Left ventricle myocardium superior (tissue), 1 donor: ENCODE measurements at regions not wholly inside any gene's neighbourhood (a gene's known extent, or its start where the extent isn't known, plus 50 kb on each side); places are given as distances from the start of the nearest gene placed in this dataset.

Experiments used
- ATAC-seq: fragments of 200-7000 bp; cut with Tn5 transposase; one replicate; pipeline ENCODE4 v1.9.1; 2020; ENCODE audit warnings: mild to moderate bottlenecking, moderate library complexity
- DNase-seq: peaks from one replicate; pipeline ENCODE4 v3.0.0-alpha.2; 2020
- intact Hi-C: fragments of 100-400 bp; cut with micrococcal nuclease; formaldehyde crosslinking; loops from one replicate; pipeline ENCODE4 v1.11.0; 2022
- donor health status: DM: no; HTN: yes; CAD: no; lungs with severe emphysema.

DNA sequence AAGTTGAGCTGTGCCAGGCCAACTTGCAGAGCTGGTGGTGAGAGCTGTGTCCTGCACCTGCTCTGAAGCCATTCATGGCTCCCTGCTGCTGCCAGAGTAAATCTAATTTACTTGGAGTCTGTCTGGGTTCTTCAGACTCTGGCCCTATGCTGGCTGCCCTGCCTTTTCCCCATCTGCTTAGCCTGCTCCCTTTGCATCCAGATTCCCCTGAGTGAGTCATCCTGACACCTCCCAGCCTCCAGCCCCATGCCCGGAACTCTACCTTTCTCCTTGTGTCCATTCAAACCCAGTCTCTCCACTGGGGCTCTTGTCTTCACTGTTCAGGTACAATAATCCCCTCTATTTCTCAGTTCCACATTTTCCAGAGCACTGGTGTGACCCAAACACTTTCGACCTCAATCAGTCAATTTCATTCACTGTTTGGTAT lies 434.4 kb upstream of the ZMIZ1 start:
- intact Hi-C loops = no loop called here
- peak; percentile 54 for ATAC-seq
- no peak for DNase-seq

GRCh38 chr10:78634835-78635234 lies 433.9 kb upstream of the ZMIZ1 start:
- DNase-seq (no peak), ATAC-seq (peak; percentile 54)
- intact Hi-C loops = no loop called here

DNA sequence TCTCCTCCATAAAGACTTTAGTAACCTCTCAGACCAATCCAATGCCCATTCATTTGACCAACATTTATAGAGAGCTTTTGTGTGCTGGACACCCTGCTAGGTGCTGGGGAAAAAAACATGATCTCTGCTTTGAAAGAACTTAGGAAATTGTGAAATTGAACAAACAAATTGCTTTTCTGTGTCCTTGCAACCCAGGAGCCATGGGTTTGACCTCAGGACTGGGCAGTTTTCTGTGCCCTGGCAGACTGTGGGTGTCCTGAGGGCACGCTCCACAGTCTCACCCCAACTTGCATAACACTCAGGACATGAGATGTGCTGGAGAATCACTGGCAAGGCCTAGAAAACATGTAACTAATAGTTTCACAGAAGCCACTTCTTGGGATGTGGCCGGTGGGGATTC lies 429.1 kb upstream of the ZMIZ1 start:
- intact Hi-C loops = no loop called here
- ATAC-seq (no peak), DNase-seq (no peak)

GRCh38 chr10:78640796-78641636 lies 427.8 kb upstream of the ZMIZ1 start:
- ATAC-seq (peak; percentile 74), DNase-seq (no peak)
- intact Hi-C loops = no loop called here

DNA sequence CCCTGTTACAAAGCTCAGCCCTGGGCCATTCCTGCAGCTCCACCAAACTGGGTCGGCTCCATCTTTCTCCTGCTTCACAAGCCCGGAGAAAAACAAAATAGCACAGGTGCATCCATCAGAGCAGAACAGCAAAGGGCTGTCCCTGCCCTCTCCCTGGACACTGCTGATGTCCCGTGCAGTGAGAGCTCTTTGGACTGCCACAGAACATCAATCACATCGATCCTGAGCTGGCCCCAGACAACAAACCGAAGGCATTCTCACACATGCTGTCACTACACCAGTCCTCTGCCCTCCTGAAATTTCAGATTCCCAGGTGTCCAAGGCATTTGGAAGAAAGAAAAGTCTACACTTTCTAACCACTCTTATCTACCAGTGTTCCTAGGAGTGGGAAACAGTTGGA lies 427.1 kb upstream of the ZMIZ1 start:
- ATAC-seq (no peak), DNase-seq (no peak)
- intact Hi-C loops = no loop called here

- no peak for DNase-seq
- intact Hi-C loops = no loop called here
- no peak for ATAC-seq
Observed at GRCh38 chr10:78642269-78642816, 426.4 kb upstream of the ZMIZ1 start.

DNA sequence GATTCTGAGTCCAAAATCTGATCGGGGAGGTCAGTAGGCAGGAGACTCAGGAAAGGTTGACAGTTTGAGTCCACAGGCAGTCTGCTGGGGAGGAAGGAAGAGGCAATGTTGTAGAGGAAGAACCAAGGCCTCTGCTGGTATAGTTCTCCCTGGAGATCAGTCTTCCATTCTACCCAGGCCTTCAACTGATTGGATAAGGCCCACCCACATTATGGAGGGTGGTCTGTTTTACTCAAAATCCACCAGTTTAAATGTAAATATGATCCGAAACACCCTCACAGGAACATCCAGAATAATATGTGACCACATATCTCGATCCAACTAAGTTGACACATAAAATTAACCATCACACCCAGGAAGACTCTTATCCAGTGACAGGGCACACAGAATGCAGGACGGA lies 425.3 kb upstream of the ZMIZ1 start:
- intact Hi-C loops = no loop called here
- DNase-seq (no peak), ATAC-seq (no peak)

GRCh38 chr10:78644550-78644949 lies 424.2 kb upstream of the ZMIZ1 start:
- ATAC-seq (no peak), DNase-seq (no peak)
- intact Hi-C loops = no loop called here

DNA sequence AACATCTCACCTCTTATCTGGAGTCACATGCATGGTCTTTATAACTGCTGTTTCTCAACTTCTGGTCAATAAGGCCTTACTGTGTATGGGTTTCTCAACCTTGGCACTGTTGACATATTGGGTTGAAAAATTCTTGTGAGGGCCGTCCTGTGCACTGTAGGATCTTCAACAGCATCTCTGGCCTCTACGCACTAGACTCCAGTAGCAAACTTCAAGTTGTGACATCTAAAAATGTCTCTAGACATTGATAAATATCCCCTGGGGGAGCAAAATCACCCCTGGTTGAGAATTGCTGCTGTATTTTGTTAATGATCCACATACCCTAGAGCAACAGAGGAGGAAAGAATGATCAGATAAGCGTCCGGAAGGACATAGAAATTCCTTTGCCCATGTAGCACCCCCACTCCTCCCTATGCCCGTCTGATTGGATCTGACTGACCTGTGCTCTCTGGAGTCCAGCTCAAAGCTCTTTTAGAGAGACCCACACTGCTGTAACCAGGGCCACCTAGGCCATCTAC lies 423.5 kb upstream of the ZMIZ1 start:
- ATAC-seq (no peak), DNase-seq (no peak)
- intact Hi-C loops = no loop called here

GRCh38 chr10:78645975-78646374 lies 422.8 kb upstream of the ZMIZ1 start:
- no peak for ATAC-seq
- DNase-seq = no peak
- intact Hi-C loops = no loop called here

DNA sequence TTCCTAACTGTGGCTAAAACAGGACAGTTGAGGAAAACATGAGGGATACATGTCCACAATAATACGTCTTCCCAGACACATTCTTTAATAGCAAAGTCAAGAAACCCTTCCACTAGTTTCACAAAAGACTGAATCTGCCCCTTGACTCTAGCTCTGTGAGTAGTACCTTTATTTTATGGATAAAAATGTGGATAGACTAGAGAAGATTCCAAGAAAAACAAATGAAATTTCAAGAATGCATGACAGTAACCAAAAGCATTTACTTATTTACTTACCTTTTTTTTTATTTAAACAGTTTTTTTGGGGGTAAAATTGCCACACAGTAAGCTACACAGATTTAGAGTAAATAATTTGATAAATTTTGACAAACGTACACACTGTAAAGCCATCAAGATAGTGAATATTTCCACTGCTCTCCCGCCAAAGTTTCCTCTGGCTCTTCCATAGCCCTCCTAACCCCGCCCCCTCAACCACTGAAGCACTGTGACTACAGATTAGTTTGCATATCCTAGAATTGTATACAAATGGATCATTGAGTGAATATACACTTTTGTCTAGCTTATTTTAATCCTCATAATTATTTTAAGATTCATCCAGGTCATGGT lies 420.4 kb upstream of the ZMIZ1 start:
- DNase-seq (no peak), ATAC-seq (no peak)
- intact Hi-C loops = no loop called here

DNA sequence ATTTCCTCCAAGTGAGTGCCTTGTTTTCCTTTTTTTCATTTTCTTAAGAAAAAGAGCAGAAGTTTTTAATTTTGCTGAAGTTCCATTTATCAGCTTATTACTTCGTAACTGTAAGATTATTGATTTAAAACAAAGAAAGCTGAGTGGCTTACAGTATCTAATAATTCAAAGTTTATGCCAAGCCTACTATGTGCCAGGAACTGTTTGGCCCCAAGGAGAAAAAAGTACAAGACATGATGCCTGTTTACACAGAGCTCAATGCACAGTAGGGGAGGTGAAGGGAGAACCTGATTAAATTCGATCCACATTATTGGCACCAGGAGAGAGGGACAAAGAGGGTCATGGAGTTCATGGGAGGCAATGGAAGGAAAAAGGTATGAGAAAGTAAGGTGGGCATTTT lies 419.3 kb upstream of the ZMIZ1 start:
- intact Hi-C loops = no loop called here
- DNase-seq (no peak), ATAC-seq (no peak)

GRCh38 chr10:78650122-78650521 lies 418.6 kb upstream of the ZMIZ1 start:
- DNase-seq (no peak), ATAC-seq (no peak)
- intact Hi-C loops = no loop called here

- intact Hi-C loops = no loop called here
- DNase-seq (no peak), ATAC-seq (no peak)
Observed at GRCh38 chr10:78651287-78651686, 417.5 kb upstream of the ZMIZ1 start.

GRCh38 chr10:78653555-78653954 lies 415.2 kb upstream of the ZMIZ1 start:
- no peak for ATAC-seq
- intact Hi-C loops = no loop called here
- DNase-seq = no peak

DNA sequence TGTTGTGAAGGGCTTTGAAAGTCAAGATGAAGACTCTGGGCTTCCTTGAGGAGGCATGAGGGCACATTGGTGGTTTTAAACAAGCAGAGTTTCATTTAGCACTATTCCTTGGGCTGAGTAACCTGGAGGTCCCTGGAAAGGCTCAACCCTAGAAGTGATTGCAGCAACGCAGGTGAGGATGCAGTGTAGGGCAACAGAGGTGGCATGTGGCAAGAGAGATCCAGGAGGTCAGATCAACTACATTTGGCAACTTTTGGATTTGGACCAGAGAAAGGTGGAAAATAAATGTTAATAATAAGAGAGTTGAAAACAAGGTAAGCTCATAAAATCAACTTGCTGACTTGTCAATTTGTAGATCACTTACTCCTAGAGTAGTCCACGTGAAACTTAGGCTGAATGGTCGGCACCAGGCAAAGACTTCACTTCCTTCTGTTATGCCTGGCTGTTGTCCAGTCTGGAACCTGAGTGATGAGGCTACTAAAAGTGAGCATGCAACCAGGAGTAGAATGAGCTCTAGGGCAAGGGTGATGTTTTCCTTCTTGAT lies 414.6 kb upstream of the ZMIZ1 start:
- intact Hi-C loops = no loop called here
- DNase-seq (no peak), ATAC-seq (no peak)

- intact Hi-C loops = no loop called here
- DNase-seq (no peak), ATAC-seq (no peak)
Observed at GRCh38 chr10:78655979-78656378, 412.8 kb upstream of the ZMIZ1 start.

DNA sequence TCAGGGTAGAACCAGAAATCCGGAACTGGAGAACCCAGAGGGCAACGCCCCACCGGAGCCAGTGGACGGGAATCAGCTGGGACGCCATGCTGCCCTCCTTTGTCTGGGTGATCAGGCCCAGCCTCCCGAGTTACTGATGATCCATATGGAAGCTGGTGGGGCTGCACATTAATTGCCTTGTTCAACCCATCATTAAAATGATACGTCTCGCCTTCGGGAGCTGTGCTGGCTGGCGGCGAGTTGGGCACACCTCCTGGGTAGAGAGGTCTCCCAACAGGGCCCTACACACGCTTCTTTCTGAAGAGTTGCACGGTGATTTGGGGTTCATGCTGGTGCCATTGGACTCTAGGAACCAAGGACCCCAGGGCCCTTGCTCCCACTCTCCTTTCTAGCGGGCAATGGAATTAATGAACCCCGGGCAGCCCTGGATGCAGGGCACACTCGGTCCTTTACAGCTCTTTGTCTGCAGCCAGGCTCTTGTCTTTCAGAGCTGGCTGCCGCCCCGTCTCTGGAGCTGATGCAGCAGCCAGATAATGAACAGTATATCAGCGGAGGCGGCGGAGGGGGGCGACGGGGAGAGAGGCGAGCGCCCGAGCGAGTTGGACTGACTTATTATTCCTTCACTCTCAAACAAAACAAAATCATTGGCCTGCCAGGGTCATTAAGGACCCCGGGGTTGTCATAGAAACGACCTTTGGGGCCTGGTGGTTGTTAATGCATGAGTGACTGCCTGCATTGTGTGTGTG lies 412.2 kb upstream of the ZMIZ1 start:
- DNase-seq (peak; percentile 40), ATAC-seq (peak; percentile 49)
- intact Hi-C loops = no loop called here

DNA sequence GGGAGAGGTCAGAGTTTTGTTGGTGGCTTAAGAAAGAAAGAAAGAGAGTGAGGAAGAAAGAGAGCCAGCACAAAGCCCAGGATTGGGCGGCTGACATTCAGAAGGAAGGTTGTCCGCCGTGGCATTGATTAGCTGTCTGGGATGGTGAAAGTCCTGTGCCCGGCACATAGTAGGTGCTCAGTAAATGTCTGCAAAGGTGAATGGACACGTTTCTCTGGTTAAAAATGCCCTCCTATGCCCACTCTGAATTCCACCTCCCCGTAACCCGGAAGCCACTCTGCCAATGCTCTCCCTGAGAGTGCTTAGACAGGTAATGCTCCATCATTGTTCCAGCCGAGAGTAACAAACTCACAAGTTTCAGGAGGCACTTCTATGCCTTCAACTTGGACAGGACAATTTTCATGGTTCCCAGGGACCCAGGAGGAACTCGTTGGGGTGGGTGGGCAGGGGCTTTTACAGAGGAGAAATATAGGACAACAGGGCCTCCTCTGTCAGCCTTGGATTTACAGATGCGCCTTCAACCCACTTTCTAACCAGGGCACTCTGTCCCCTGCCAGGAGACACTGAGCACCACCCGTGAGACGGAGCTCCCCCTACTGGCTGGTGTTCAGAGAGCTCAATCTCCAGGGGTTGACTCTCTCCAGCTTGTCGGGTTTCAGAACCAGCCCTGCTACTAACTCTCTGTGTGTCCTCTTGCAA lies 411.5 kb upstream of the ZMIZ1 start:
- ATAC-seq (peak; percentile 97), DNase-seq (peak; percentile 81)
- intact Hi-C loops = no loop called here
